ENCODE measurements at regions not wholly inside any gene's neighbourhood (a gene's known extent, or its start where the extent isn't known, plus 50 kb on each side); places are given as distances from the start of the nearest gene placed in this dataset.

DNA sequence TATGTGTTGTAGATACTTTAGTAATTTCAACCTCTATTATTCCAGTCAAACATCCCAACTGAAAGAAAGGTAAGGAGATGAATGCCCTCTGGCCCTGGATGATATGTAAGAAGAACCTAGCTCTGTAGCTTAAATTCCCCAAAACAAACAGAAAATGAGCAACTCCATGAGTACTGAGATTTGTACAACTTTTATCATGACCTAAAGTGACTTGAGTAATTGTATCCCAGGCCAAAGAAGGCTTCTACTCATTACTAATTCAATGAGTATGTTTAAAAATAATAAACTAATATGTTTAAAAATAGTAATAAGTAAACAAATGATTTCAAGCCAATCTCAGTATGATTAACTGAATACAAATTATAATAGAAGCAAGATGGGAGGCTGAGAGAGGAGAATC lies 414.0 kb upstream of the ACTBL2 start:
- TF ChIP-seq, protein P1, sequence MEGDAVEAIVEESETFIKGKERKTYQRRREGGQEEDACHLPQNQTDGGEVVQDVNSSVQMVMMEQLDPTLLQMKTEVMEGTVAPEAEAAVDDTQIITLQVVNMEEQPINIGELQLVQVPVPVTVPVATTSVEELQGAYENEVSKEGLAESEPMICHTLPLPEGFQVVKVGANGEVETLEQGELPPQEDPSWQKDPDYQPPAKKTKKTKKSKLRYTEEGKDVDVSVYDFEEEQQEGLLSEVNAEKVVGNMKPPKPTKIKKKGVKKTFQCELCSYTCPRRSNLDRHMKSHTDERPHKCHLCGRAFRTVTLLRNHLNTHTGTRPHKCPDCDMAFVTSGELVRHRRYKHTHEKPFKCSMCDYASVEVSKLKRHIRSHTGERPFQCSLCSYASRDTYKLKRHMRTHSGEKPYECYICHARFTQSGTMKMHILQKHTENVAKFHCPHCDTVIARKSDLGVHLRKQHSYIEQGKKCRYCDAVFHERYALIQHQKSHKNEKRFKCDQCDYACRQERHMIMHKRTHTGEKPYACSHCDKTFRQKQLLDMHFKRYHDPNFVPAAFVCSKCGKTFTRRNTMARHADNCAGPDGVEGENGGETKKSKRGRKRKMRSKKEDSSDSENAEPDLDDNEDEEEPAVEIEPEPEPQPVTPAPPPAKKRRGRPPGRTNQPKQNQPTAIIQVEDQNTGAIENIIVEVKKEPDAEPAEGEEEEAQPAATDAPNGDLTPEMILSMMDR (IDR thresholded peaks at IDR 0.05 in 8 of 11, conservative IDR thresholded peaks at IDR 0.05 in 3 of 11), result no peak
- no peak for TF ChIP-seq POLR2A (IDR thresholded peaks at IDR 0.05)

Data from spleen (tissue), 7 donors.